Activated CD4-positive, alpha-beta T cell treated with anti-CD3 and anti-CD28 coated beads, Interleukin-2, Interleukin-6, amounts not matched to agents 100 ng/mL and 50 ng/mL, durations not matched to agents 16 hours and 8 hours (primary cell): ENCODE measurements at regions not wholly inside any gene's neighbourhood (a gene's known extent, or its start where the extent isn't known, plus 50 kb on each side); places are given as distances from the start of the nearest gene placed in this dataset.
A peak's percentile ranks its signal among the peaks of the same experiment; 100 is the strongest.
"Not testable (repeated sequence)": the region's sequence is repeated elsewhere in the genome, so short reads cannot be mapped to it uniquely, and the experiment has no call there.

Source experiments
- DNase-seq: peaks from one replicate; pipeline ENCODE4 v3.0.0-alpha.2; 2020

- no peak for DNase-seq
Observed at GRCh38 chr11:15300341-15300740, 185.6 kb downstream of the INSC start.

- DNase-seq = no peak
Observed at GRCh38 chr11:15307619-15308024, 192.9 kb downstream of the INSC start.

- no peak for DNase-seq
Observed at GRCh38 chr11:15308840-15309239, 194.1 kb downstream of the INSC start.

- DNase-seq = no peak
Observed at GRCh38 chr11:15309296-15309695, 194.6 kb downstream of the INSC start.

- DNase-seq = no peak
Observed at GRCh38 chr11:15313862-15314261, 199.1 kb downstream of the INSC start.

- no peak for DNase-seq
Observed at GRCh38 chr11:15318814-15319213, 204.1 kb downstream of the INSC start.

- DNase-seq = no peak
Observed at GRCh38 chr11:15326520-15326919, 211.8 kb downstream of the INSC start.

GRCh38 chr11:15327786-15328231, 213.1 kb downstream of the INSC start:
- DNase-seq = peak; percentile 23

GRCh38 chr11:15333407-15333806, 218.7 kb downstream of the INSC start:
- no peak for DNase-seq

- no peak for DNase-seq
Observed at GRCh38 chr11:15334766-15335165, 220.0 kb downstream of the INSC start.

GRCh38 chr11:15336021-15336420, 221.3 kb downstream of the INSC start:
- no peak for DNase-seq

GRCh38 chr11:15339302-15339701, 224.6 kb downstream of the INSC start:
- DNase-seq = no peak

- no peak for DNase-seq
Observed at GRCh38 chr11:15341587-15341986, 226.9 kb downstream of the INSC start.

GRCh38 chr11:15342163-15342562, 227.4 kb downstream of the INSC start:
- no peak for DNase-seq

GRCh38 chr11:15346907-15347306, 232.2 kb downstream of the INSC start:
- DNase-seq = no peak

GRCh38 chr11:15347969-15348734, 233.4 kb downstream of the INSC start:
- no peak for DNase-seq

- no peak for DNase-seq
Observed at GRCh38 chr11:15349413-15349812, 234.7 kb downstream of the INSC start.

- DNase-seq = no peak
Observed at GRCh38 chr11:15361316-15361715, 246.6 kb downstream of the INSC start.

- DNase-seq = not testable (repeated sequence)
Observed at GRCh38 chr11:15365286-15365685, 250.6 kb downstream of the INSC start.

- no peak for DNase-seq
Observed at GRCh38 chr11:15367695-15368094, 253.0 kb downstream of the INSC start.

GRCh38 chr11:15370495-15371147, 255.9 kb downstream of the INSC start:
- DNase-seq = no peak

- DNase-seq = no peak
Observed at GRCh38 chr11:15371533-15371932, 256.8 kb downstream of the INSC start.

- DNase-seq = no peak
Observed at GRCh38 chr11:15374418-15374817, 259.7 kb downstream of the INSC start.

GRCh38 chr11:15378941-15379340, 264.2 kb downstream of the INSC start:
- DNase-seq = no peak

- DNase-seq = no peak
Observed at GRCh38 chr11:15379483-15379882, 264.8 kb downstream of the INSC start.
